HG02763 (cell line): ENCODE measurements at regions not wholly inside any gene's neighbourhood (a gene's known extent, or its start where the extent isn't known, plus 50 kb on each side); places are given as distances from the start of the nearest gene placed in this dataset.

Experiments used
- ATAC-seq: cut with Tn5 transposase; IDR thresholded peaks from one replicate; pipeline ENCODE4 v1.9.1; 2021; ENCODE audit warnings: mild to moderate bottlenecking, moderate library complexity; ENCODE audit not compliant: unreplicated experiment

DNA sequence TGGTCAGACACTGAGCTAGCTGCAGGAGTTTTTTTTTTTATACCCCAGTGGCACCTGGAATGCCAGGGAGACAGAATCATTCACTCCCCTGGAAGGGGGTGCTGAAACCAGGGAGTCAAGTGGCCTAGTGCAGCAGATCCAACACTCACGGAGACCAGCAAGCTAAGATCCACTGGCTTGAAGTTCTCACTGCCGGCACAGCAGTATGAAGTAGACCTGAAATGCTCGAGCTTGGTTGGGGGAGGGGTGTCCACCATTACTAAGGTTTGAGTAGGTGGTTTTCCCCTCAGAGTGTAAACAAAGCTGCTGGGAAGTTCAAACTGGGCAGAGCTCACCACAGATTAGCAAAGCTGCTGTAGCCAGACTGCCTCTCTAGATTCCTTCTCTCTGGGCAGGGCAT, 537.9 kb upstream of the LCORL start:
- no peak for ATAC-seq

DNA sequence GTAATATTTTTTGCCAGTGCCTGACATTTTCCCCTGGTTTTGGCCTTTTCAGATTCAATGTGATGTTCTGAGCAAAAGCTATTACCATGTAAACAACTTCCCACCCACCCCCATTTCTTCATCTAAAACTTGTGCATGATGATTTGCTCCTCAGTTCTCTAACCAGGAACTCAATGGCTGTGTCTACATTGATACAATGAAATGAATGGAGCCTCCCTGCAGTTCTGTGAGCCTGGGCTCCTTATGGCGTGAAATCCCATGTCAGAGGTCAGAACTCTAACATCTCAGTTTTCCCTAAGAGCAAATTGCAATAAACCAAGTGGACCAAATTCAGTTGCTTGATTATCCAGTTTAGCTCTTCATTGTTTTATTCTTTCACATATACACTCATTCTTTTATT, 534.8 kb upstream of the LCORL start:
- no peak for ATAC-seq

DNA sequence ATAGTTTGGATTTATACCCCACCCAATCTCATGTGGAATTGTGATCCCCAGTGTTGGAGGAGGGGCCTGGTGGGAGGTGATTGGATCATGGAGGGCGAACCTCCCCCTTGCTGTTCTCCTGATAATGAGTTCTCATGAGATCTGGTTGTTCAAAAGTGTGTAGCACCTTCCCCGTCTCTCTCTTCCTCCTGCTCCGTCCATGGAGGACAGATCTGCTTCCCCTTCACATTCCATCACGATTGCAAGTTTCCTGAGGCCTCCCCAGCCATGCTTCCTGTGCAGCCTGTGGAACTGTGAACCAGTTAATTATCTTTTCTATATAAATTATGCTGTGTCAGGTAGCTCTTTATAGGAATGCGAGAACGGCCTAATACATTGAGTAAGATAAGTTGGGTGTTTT, 518.8 kb upstream of the LCORL start:
- ATAC-seq: no peak

DNA sequence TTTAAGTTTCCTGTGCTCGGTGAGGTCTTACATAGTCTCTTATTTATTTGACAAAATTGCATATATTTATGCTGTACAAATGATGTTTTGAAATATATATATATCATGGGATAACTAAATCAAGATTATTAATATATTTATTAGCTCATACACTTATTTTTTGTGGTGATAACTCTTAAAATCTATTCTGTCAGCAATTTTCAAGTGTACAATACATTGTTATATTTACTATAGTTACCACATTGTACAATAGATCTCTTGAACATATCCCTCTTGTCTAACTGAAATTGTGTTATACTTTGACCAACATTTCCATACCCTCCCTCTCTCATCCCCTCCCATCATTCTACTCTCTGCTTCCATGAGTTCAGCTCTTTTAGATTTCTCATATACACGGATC, 516.6 kb upstream of the LCORL start:
- ATAC-seq: no peak

DNA sequence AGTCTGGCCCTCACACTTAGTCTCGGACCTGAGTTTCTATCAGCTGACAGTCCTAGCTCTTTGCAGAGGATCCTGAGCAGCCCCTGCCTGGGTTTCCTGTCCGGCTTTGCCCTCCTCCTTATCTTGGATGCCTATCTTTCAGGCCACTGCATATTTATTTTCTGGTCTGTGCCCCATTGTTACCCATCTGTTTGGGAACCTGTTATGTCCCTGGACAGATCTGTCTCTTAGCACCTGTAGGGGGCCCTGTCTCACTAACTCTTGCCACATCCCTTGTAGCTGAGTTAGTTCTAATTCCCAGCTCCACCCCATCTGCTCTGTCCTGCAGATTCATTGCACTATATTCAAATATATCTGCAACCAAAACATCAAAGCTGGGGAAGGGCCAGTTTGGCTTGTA, 514.9 kb upstream of the LCORL start:
- no peak for ATAC-seq

DNA sequence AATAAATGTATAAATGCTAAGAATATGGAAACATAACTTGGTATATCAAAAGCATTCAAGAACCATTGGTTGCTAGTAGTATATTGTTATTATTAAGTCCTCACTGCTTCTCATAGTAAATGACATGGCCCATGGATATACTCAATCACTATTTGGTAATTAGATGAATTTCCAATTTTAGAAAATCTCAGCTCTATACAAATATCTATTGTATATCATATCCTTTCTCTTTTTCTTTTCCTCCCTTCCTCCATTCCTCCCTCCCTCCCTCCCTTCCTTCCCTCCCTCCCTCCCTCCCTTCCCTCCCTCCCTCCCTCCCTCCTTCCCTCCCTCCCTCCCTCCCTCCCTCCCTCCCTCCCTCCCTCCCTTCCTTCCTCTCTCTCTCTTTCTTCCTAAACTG, 514.4 kb upstream of the LCORL start:
- ATAC-seq: no peak

DNA sequence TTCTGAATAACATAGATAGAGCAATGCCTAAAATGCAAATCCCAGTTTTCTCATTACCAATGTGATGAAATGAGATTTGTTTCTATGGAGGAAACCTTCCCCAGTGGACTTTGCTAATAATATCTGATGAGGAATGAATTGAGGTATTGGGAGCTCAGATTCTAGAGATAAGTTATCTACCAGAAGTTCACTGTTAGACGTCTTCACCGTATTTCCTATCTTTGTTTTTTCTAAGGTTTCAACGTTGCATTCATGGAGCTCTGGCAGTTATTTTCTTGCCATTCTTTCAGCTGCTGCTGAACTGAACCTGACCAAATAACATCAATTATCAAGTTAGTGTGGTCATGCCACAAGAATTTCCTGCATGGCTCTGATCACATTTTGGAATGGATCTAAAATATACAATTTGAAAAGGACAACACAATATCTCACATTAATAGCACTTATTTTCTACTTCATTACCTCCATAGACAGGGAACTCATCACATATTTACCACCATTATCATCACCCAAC, 511.8 kb upstream of the LCORL start:
- ATAC-seq: no peak

DNA sequence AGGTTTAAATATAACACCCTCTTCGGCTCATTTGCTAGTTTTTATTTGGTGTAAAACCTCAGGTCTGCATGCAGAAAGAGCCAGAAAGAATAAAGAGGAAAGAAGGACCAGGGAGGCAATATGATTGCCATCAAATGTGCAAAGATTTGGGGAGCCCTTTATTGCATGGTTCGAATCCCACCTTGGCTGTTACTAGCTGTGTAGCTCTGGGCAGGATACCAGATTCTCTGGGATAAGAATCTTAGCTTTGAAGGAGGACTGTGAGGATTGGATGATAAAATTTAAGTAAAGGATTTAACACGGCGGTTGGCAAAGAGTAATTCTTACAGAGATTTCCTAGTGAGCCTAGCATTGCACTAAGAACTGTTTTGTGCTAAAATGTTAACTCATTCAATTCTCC, 510.2 kb upstream of the LCORL start:
- no peak for ATAC-seq

DNA sequence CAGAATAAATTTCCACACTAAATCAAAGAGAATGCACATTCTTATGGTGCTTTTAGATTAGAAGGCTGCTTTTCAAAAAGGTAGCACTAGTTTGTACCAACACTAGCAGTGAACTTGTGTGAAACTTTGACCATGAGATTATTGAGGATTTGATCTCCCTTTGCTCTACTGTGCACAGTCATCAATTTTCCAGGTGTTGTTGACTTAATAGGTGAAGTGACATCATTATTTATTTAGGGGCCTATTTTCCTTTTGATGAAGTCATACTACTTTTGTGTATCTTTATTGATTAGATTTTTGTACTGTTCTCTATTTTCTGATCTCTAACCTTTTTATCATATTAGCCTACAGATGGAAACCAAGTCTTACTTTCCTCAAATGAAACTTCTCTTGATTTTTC, 507.9 kb upstream of the LCORL start:
- no peak for ATAC-seq

DNA sequence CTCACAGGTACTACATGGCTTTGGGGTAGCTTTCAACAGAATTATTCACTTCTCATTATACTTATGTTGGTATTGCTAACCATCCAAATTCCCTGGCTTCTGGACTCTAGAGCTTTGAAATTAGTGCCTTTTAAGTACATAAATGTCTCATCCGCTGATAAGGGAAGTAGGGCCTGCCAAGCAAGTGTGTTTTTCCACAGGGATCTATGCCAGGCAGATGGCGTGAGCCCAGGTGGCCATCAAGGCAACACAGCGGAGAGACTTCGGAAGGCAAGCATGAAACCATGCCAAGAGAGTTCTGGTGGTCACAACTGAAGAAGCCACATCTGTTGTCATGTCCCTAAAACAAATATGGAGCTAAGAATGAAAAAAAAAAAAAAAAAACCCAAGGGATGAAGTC, 503.1 kb upstream of the LCORL start:
- no peak for ATAC-seq

DNA sequence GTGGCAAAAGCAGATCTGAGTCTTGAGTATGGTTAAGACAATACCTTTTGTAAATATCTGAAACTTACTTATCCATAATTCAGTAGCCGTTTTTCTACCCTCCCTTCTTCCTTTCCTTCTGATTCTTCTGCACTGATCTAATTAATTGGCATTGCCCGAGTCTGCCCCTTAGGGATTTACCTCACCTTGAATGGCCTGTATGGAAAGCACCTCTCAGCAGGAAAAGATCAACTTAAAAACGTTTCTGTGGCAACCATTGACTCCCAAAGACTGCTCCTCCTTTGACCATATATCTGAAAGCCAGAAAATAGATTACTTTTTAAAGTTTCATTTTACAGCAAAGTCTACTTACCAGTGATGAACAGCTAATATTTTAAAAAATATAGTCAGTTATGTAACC, 496.5 kb upstream of the LCORL start:
- no peak for ATAC-seq

DNA sequence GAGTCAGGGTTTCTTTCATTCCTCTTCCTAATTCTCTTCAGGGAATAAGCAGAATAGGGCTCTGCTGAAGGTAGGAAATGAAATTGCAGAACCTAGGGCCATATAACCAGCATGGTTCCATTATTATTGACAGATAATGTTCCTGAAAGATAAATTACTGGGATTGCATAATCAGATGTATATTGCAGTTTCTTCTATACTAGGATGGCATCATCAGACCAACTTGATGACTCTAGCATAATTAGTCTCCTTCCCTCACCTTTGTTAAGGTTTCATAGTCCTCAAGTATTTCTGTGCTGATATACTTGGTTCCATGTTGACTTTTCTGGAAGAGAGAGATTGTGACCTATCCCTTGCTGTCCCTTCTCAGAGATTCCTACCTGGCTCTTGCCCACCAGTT, 492.3 kb upstream of the LCORL start:
- ATAC-seq: no peak

DNA sequence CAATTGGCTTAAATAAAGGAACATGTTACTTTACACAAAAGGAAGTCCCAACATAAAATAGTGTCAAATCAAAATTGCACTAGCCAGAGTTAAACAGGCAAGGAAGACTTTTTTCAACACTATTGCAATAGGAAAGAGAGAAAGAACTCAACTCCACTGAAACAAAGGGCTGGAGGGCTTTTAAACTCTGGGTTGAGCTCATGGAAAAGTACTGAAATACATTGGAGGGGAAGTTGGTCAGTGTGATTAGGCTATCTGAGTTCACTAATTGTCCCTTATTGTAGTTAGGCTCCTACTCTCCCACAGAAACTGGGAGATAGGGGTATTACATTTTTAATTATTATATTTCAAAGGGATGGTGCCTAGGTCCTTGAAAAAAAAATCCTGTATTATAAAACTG, 491.2 kb upstream of the LCORL start:
- no peak for ATAC-seq

DNA sequence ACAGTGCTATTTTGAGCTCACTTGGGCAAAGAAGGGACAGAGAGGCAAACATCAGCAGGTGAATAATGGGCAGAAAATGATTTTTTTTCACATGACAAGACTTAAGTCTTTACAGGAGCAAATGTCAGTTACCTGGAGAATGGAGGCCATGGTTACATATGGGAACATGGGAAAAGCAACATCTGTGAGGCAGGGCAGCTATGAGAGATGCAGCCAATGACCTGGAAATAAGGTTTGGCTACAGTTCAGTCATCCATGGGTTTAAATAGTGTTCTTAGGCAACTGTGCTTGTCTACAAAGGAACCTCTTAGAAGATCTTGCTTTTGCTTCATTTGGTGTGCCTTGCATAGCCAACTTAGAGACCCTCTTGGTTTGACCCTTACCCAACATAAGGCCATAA, 490.2 kb upstream of the LCORL start:
- ATAC-seq: no peak

DNA sequence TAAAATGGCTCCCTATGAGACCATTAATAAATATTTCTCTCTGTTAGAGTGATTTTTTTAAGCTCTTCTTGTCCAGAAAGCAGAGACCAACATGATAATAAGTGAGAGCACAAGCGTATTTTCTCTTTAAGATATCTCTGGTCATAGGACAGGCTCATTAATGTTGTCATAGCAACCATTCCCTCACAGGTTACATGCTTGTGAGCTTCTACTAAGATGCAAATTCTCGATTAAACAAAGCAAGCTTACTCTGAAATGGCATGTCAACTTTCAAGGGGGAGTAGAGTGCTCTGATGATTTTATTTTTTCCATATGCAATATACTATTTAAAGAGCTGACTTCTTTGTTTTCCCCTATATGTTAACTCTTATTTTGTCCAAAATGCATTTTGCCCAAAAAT, 487.2 kb upstream of the LCORL start:
- no peak for ATAC-seq

DNA sequence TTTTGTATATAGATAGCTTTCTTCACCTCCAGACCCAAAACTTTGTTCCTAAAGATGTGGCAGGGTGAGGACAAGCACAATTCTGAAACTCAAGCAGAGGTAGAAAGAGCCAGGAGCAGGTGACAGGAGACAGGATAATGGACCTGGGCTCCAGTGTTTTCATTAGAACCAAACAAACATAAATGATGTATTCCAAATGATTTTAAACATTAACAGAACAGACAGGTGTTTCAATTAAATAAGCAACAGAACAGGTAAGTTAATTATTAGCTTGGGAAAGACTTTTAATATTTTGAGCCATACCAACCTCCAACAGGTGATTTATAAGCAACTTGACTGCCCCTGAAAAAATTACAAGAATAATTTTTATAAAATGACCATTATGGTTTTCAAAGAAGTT, 459.4 kb upstream of the LCORL start:
- ATAC-seq: no peak

DNA sequence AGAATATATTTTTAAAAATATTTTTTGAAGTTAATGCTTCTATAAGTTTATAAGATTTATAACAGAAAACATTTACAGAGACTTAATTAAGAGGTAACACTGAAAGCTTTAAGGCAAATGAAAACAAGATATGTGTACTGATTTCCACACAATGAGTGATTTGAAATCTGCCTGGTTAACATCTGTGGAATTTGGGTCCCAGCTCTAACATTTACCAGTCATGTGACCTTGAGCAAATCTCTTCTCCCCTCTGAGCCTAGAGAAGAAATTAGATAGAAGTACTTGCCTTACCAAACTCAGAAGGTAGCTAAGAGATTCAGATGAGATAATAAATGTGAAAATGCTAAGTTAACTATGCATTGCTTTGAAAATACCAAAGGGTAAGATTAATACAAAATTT, 458.8 kb upstream of the LCORL start:
- ATAC-seq: no peak

DNA sequence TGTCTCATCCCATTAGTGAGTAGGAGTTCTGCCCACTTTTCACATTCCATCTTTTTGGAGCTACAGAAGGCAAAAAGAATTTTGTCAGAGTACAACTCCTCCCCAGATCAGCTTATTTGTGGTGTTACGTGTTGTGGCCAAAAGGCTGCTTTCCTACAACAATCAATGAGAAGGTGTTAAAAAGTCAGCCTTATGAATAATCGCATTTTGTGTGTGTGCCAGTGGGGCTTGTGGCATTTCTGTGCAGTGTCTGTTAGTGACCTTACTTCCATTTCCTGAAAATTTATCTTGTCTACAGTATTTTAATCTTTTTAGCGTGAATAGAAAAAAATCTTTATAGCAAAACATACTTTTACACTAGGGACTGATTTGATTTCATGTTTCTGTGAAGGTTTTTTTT, 458.3 kb upstream of the LCORL start:
- ATAC-seq: no peak

DNA sequence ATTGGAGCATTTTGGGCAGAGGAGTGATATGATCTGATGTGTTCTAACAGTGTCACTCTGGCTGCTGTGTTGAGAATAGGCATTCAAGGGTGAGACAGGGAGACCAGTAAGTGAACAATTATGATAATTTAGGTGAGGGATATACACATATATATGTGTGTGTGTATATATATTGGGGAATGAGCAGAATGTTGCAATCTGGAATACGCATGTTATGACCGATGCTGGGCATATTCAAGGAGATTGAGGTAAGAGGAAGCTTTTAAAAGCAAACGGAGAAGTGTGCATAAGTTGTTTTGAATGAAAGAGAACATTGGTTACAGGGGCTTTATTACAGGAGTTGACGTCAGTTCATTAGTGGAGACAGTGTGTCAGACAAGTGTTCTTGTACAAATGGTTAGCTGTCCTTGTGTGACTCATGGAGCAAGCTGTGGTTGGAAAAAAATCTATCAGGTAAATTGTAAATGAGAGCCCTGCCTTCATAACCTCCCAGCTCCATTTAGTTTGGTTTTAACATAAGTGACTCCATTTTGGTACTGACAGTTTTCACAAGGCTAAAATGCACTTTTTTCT, 442.5 kb upstream of the LCORL start:
- ATAC-seq: no peak

DNA sequence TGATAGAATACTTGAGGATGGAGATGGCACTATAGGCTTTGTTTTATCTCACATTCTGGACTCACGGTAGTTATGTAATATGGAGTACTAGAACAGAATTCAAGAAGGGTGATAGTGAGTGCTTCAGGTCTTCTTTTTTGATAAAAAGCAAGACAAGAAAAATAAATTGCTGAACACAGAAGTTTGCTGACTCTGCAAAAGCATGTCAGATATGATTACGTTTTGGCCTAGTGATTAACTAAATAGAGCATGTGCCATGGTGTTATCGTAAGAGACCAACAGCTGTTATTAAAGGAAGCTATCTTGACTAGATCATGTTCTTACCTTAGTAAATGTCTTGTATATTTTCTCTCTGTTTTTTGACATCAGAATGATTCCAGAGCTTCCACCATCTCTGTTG, 436.9 kb upstream of the LCORL start:
- no peak for ATAC-seq

DNA sequence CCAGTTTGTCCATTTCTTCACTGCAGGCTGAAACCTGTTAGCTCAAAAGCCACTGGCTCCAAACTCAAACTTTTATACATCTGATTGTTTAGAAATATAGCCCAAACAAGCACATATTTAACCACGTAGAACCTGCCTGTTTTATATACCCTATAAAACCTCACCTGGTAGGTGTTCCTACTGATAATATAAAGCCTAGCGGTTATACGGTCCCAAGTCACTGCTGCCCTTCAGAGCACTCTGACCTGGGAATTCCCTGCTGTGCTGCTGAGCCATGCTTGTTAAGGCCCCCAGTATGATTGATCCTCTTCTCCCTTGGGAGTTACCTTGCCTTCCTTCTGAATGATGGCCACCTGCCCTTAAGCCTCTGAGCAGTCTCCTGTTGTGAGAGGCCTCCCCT, 432.8 kb upstream of the LCORL start:
- ATAC-seq: no peak

DNA sequence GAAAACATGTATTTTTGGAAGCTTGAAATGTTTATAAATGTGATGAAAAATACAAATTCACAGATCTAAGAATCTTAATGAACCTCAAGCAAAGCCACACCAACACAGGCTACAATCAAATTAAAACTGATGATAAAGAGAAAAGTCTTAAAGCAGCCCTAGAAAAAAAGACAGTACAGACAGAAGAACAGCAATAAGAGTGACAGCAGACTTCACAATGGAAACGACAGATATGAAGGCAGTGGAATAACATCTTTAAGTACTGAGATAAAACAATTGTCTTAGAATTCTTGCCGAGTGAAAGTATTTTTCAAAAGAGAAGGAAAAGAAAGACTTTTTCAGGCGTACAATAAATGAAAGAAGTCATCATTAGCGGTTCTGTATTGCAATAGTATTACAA, 423.6 kb upstream of the LCORL start:
- ATAC-seq: no peak

DNA sequence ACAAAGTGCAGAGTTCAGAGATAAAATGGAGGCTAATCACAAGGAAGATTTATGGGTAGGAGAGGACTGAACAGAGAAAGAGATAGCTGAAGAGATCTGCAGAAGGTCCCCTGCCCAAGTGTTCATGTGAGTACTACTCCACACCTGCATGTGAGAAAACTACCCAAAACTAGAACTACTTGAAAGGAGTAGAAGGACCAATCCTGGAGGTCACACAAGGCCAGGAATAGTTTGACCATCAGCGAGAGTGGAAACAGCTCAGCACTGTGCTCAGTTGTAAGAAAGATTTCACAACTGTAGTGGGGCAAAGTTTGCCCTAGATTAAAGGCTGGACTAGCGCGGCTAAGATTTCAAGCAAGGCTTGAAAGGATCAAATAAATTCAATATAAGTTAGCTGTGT, 422.7 kb upstream of the LCORL start:
- ATAC-seq: no peak

DNA sequence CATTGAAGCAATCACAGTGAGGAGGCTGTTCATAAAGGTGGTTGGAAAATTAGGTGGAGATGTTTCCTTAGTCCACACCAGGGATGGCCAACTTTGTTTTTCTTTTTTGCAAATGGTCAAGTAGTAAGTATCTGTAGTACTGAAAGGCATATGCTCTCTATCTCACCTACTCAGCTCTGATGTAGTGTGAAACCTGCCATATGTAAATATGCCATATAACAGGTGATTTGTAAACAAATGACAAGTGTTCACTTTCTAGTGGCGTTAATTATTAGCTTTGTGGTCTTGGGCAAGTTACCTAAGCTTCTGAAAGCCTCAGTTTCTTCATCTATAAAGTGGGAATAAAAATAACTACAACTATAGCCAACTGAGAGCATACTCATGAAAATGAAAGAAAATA, 421.4 kb upstream of the LCORL start:
- ATAC-seq: no peak
